ENCODE measurements at regions not wholly inside any gene's neighbourhood (a gene's known extent, or its start where the extent isn't known, plus 50 kb on each side); places are given as distances from the start of the nearest gene placed in this dataset.
"Not testable (repeated sequence)": the region's sequence is repeated elsewhere in the genome, so short reads cannot be mapped to it uniquely, and the experiment has no call there.

DNA sequence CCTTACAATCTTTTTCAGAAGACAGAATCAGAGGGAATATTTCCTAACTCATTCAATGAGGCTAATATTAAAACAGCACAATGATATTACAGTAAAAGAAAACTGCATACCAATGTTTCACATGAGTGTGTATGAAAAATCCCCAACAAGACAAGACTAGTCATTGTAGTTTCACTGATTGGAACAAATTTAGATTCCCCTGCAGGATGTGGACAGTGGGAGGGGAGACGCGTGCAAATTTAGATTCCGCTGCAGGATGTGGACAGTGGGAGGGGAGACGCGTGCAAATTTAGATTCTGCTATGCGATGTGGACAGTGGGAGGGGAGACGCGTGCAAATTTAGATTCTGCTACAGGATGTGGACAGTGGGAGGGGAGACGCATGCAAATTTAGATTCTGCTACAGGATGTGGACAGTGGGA lies 138.7 kb downstream of the LMLN start:
- H3K4me1 ChIP-seq (replicated peaks in 1 of 2; ENCODE audit: control insufficient read depth in 2 of 2, insufficient read depth in 2 of 2, low read length in 2 of 2); H3K27ac ChIP-seq (ENCODE audit: extremely low read depth, low read depth, low read length); H3K27me3 ChIP-seq (ENCODE audit: control insufficient read depth in 2 of 2, insufficient read depth in 2 of 2, low read length in 2 of 2); H3K79me2 ChIP-seq (ENCODE audit: control insufficient read depth, insufficient read depth, low read length); intact Hi-C loops (cut with micrococcal nuclease); H3K4me2 ChIP-seq (ENCODE audit: insufficient read depth, low read length); in situ Hi-C loops (cut with MboI); CTCF ChIA-PET (ENCODE audit: low intra/inter-chr PET ratio); H3K9ac ChIP-seq (ENCODE audit: insufficient read depth in 1 of 2, low read depth in 2 of 2, low read length in 2 of 2); BruUV-seq (replicated peaks); H3K36me3 ChIP-seq (ENCODE audit: control insufficient read depth, insufficient read depth, low read length); H4K20me1 ChIP-seq (replicated peaks; ENCODE audit: control insufficient read depth, insufficient read depth, low read length); H3K9me1 ChIP-seq (ENCODE audit: control insufficient read depth, insufficient read depth, low read length); H3K4me3 ChIP-seq; H3K9me3 ChIP-seq (replicated peaks; ENCODE audit: control insufficient read depth, insufficient read depth, low read depth, low read length); FAIRE-seq; POLR2A ChIA-PET; DNase-seq (ENCODE audit: extremely low read depth in 1 of 4, low spot score in 3 of 4); ATAC-seq: not testable (repeated sequence)
- 13% methylated on average over 1 of the region's 9 CpGs for WGBS (ENCODE audit: insufficient coverage, low coverage, missing lambda C conversion rate)
- peak; percentile 96 for TF ChIP-seq ZBTB17 (CRISPR knock-in tag; IDR thresholded peaks at IDR 0.05)
- 0 out of 2 replicates have a peak overlapping the region, but pooled peaks have one; percentile 31 for H2AFZ ChIP-seq (ENCODE audit: low read depth, low read length)

DNA sequence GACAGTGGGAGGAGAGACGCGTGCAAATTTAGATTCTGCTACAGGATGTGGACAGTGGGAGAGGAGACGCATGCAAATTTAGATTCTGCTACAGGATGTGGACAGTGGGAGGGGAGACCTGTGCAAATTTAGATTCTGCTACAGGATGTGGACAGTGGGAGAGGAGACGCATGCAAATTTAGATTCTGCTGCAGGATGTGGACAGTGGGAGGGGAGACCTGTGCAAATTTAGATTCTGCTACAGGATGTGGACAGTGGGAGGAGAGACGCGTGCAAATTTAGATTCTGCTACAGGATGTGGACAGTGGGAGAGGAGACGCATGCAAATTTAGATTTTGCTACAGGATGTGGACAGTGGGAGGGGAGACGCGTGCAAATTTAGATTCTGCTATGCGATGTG lies 143.1 kb downstream of the LMLN start:
- H3K27me3 ChIP-seq (ENCODE audit: control insufficient read depth in 2 of 2, insufficient read depth in 2 of 2, low read length in 2 of 2); CTCF ChIA-PET (ENCODE audit: low intra/inter-chr PET ratio); intact Hi-C loops (cut with micrococcal nuclease); H2AFZ ChIP-seq (ENCODE audit: low read depth, low read length); ATAC-seq; H3K36me3 ChIP-seq (ENCODE audit: control insufficient read depth, insufficient read depth, low read length); H3K79me2 ChIP-seq (ENCODE audit: control insufficient read depth, insufficient read depth, low read length); H4K20me1 ChIP-seq (replicated peaks; ENCODE audit: control insufficient read depth, insufficient read depth, low read length); H3K9me3 ChIP-seq (replicated peaks; ENCODE audit: control insufficient read depth, insufficient read depth, low read depth, low read length); POLR2A ChIA-PET; in situ Hi-C loops (cut with MboI); H3K4me3 ChIP-seq; H3K9ac ChIP-seq (ENCODE audit: insufficient read depth in 1 of 2, low read depth in 2 of 2, low read length in 2 of 2); H3K9me1 ChIP-seq (ENCODE audit: control insufficient read depth, insufficient read depth, low read length); FAIRE-seq; DNase-seq (ENCODE audit: extremely low read depth in 1 of 4, low spot score in 3 of 4); H3K4me2 ChIP-seq (ENCODE audit: insufficient read depth, low read length); H3K27ac ChIP-seq (ENCODE audit: extremely low read depth, low read depth, low read length); BruUV-seq (replicated peaks): not testable (repeated sequence)
- peaks cover 0 to 19% of the 10 kb centered on the region in 2 experiments; a peak in 3 of 5 replicates for H3K4me1 ChIP-seq (replicated peaks in 1 of 2; ENCODE audit: control insufficient read depth in 2 of 2, insufficient read depth in 2 of 2, low read length in 2 of 2)
- WGBS (ENCODE audit: insufficient coverage, low coverage, missing lambda C conversion rate), result no CpG with 5 or more reads among the region's 10 CpGs

Measured in K562 (cell line).